ENCODE measurements at regions not wholly inside any gene's neighbourhood (a gene's known extent, or its start where the extent isn't known, plus 50 kb on each side); places are given as distances from the start of the nearest gene placed in this dataset.

DNA sequence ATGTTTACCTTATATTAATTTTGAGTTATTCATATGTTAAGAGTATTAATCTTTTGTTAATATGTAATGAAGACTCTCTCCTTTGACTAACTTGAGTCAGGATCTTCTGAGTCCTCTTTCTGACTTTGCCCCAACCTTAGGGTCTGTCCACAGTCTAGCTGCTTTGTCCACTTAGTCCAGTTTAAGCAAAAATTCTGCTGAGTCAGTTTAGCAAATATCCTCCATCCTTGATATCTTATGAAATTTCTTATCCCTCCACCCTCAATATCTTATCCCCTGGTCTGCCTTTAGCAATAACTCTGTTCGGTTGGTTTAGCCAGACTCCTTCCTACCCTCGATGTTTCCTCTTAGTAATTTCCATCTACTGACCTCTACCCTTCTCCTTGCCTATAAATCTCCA, 91.7 kb downstream of the DIPK2A start:
- Histone ChIP-seq H3K4me3 (ENCODE audit: insufficient read length, low read depth) (no peak overlapping the region), H3K27me3 (ENCODE audit: insufficient read depth, insufficient read length) (no peaks in the 10 kb centered on the region), H3K4me1 (ENCODE audit: insufficient read depth, insufficient read length) (no peaks in the 10 kb centered on the region), H3K9ac (ENCODE audit: insufficient read length, low read depth) (no peak overlapping the region), H3K36me3 (ENCODE audit: insufficient read depth, insufficient read length, low read length) (no peaks in the 10 kb centered on the region), H3K9me3 (ENCODE audit: insufficient read depth, low read length) (no peaks in the 10 kb centered on the region)
- no peak for DNase-seq (ENCODE audit: low read depth, low spot score)
- TF ChIP-seq ZNF274 (IDR thresholded peaks at IDR 0.05; ENCODE audit: low read depth, low read length) (no peak), YY1 (IDR thresholded peaks at IDR 0.05; ENCODE audit: insufficient read depth, insufficient read length) (no peak), SUZ12 (IDR thresholded peaks at IDR 0.05; ENCODE audit: extremely low read depth, insufficient read depth, insufficient read length) (no peak)

DNA sequence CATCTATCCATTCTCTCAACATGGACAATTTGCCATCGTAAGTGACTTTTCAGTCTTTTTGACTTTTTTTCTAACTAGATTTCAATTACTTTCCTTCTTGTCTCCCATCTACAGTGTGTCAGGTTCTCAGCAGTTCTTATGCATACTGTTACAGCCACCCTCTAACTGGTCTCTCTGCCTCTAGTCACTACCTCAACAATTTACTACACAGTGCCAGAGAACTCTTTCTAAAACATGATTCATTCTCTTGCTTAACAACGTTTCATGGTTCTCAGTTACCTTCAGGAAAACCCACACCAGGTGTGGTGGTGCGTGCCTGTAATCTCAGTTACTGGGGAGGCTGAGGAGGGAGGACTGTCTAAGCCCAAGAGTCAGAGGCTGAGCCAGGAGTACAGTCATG, 95.4 kb downstream of the DIPK2A start:
- Histone ChIP-seq H3K4me3 (ENCODE audit: insufficient read length, low read depth) (no peak overlapping the region), H3K9ac (ENCODE audit: insufficient read length, low read depth) (no peak overlapping the region), H3K27me3 (ENCODE audit: insufficient read depth, insufficient read length) (no peaks in the 10 kb centered on the region), H3K4me1 (ENCODE audit: insufficient read depth, insufficient read length) (no peaks in the 10 kb centered on the region), H3K9me3 (ENCODE audit: insufficient read depth, low read length) (peaks cover 15% of the 10 kb centered on the region), H3K36me3 (ENCODE audit: insufficient read depth, insufficient read length, low read length) (no peaks in the 10 kb centered on the region)
- no peak for TF ChIP-seq ZNF274 (IDR thresholded peaks at IDR 0.05; ENCODE audit: low read depth, low read length)
- no peak for TF ChIP-seq SUZ12 (IDR thresholded peaks at IDR 0.05; ENCODE audit: extremely low read depth, insufficient read depth, insufficient read length)
- no peak for TF ChIP-seq YY1 (IDR thresholded peaks at IDR 0.05; ENCODE audit: insufficient read depth, insufficient read length)
- no peak for DNase-seq (ENCODE audit: low read depth, low spot score)

DNA sequence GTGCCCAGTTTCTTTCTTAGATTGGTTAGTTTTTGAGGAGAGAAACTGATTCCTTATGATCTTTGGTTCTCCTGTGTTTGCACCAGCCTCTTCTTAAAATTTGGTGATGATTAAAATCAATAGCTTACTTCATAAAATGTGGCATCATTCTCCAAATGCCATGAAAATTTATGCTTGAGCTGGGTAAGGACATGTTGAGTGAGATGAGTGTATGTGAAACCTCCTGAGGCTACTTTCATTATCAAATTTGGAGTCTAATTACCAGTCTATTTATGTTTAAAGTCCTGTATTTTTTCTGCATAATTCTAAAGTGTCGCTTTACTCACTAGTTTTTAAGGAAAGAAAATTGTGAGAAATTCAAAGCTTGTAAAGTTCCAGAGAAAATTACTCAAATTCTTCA, 102.1 kb downstream of the DIPK2A start:
- H3K27me3 ChIP-seq (ENCODE audit: insufficient read depth, insufficient read length) = no peaks in the 10 kb centered on the region
- peaks cover 24% of the 10 kb centered on the region for H3K9me3 ChIP-seq (ENCODE audit: insufficient read depth, low read length)
- H3K36me3 ChIP-seq (ENCODE audit: insufficient read depth, insufficient read length, low read length) = no peaks in the 10 kb centered on the region
- no peaks in the 10 kb centered on the region for H3K4me1 ChIP-seq (ENCODE audit: insufficient read depth, insufficient read length)
- no peak for DNase-seq (ENCODE audit: low read depth, low spot score)
- no peak overlapping the region for H3K4me3 ChIP-seq (ENCODE audit: insufficient read length, low read depth)
- TF ChIP-seq SUZ12 (IDR thresholded peaks at IDR 0.05; ENCODE audit: extremely low read depth, insufficient read depth, insufficient read length) (no peak), YY1 (IDR thresholded peaks at IDR 0.05; ENCODE audit: insufficient read depth, insufficient read length) (no peak), ZNF274 (IDR thresholded peaks at IDR 0.05; ENCODE audit: low read depth, low read length) (no peak)
- no peak overlapping the region for H3K9ac ChIP-seq (ENCODE audit: insufficient read length, low read depth)

DNA sequence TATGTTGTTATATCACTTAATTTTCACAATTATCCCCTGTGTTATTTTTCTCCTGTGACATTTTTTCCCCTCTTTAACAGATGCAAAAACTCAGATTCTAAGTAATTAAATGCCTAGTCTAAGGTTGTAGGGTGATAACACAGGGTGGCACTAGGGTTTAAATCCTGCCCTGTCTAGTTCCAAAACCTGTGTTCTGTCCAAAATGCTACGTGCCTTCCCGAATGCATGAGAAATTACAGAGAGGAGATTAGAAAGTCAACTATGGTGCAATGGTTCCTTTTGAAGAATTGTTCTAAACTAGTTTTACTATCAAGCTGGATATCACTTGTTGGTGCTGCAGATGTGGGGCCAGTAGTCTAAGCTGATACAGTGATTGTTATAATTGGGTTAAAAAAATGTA, 108.0 kb downstream of the DIPK2A start:
- no peak for DNase-seq (ENCODE audit: low read depth, low spot score)
- H3K4me3 ChIP-seq (ENCODE audit: insufficient read length, low read depth) = no peak overlapping the region
- no peaks in the 10 kb centered on the region for H3K4me1 ChIP-seq (ENCODE audit: insufficient read depth, insufficient read length)
- H3K9me3 ChIP-seq (ENCODE audit: insufficient read depth, low read length) = no peaks in the 10 kb centered on the region
- H3K36me3 ChIP-seq (ENCODE audit: insufficient read depth, insufficient read length, low read length) = no peaks in the 10 kb centered on the region
- TF ChIP-seq SUZ12 (IDR thresholded peaks at IDR 0.05; ENCODE audit: extremely low read depth, insufficient read depth, insufficient read length) (no peak), ZNF274 (IDR thresholded peaks at IDR 0.05; ENCODE audit: low read depth, low read length) (no peak), YY1 (IDR thresholded peaks at IDR 0.05; ENCODE audit: insufficient read depth, insufficient read length) (no peak)
- no peak overlapping the region for H3K9ac ChIP-seq (ENCODE audit: insufficient read length, low read depth)
- no peaks in the 10 kb centered on the region for H3K27me3 ChIP-seq (ENCODE audit: insufficient read depth, insufficient read length)

DNA sequence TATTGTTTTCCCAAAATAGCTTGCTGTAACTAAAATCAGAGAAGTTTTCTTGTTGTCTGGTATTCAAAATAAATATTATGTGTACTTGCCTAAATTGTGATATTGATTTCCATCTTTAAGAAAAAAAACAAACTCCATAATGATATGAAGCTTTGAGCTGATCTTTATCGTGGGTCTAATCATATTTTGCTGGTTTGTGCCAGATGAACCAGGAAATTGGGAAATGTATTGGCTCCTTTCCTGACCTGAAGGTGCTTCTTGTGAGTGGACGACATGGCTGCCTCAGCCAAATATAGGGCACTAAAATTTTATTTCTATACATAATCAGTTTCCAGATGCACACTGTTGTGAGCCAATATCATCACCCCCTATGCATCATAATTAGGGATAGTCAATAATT, 113.3 kb downstream of the DIPK2A start:
- DNase-seq (ENCODE audit: low read depth, low spot score) = no peak
- TF ChIP-seq ZNF274 (IDR thresholded peaks at IDR 0.05; ENCODE audit: low read depth, low read length) = no peak
- TF ChIP-seq YY1 (IDR thresholded peaks at IDR 0.05; ENCODE audit: insufficient read depth, insufficient read length) = no peak
- TF ChIP-seq SUZ12 (IDR thresholded peaks at IDR 0.05; ENCODE audit: extremely low read depth, insufficient read depth, insufficient read length) = no peak
- H3K36me3 ChIP-seq (ENCODE audit: insufficient read depth, insufficient read length, low read length) = no peaks in the 10 kb centered on the region
- no peak overlapping the region for H3K9ac ChIP-seq (ENCODE audit: insufficient read length, low read depth)
- H3K4me3 ChIP-seq (ENCODE audit: insufficient read length, low read depth) = no peak overlapping the region
- no peaks in the 10 kb centered on the region for H3K4me1 ChIP-seq (ENCODE audit: insufficient read depth, insufficient read length)
- no peaks in the 10 kb centered on the region for H3K9me3 ChIP-seq (ENCODE audit: insufficient read depth, low read length)
- no peaks in the 10 kb centered on the region for H3K27me3 ChIP-seq (ENCODE audit: insufficient read depth, insufficient read length)

DNA sequence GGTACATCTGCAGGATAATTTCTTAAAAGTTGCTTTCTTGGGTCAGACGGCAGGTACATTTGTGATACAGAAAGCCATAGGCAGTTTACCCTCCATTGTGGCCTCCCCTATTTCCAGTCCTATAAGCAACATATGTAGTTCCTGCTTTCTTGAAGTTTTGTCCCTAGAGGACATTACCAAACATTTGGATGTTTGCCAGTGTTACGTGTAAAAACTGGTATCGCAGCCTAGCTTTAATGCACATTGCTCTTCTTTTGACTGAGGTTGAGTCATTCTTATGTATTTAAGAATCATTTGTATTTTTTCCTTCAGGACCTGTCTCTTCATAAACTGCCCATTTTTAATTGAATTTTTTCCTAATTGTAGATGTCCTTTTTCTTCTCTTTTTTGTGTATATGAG, 114.3 kb downstream of the DIPK2A start:
- H3K9me3 ChIP-seq (ENCODE audit: insufficient read depth, low read length) = no peaks in the 10 kb centered on the region
- no peak overlapping the region for H3K9ac ChIP-seq (ENCODE audit: insufficient read length, low read depth)
- H3K36me3 ChIP-seq (ENCODE audit: insufficient read depth, insufficient read length, low read length) = no peaks in the 10 kb centered on the region
- no peaks in the 10 kb centered on the region for H3K27me3 ChIP-seq (ENCODE audit: insufficient read depth, insufficient read length)
- TF ChIP-seq SUZ12 (IDR thresholded peaks at IDR 0.05; ENCODE audit: extremely low read depth, insufficient read depth, insufficient read length) = no peak
- TF ChIP-seq ZNF274 (IDR thresholded peaks at IDR 0.05; ENCODE audit: low read depth, low read length) = no peak
- no peak for TF ChIP-seq YY1 (IDR thresholded peaks at IDR 0.05; ENCODE audit: insufficient read depth, insufficient read length)
- H3K4me3 ChIP-seq (ENCODE audit: insufficient read length, low read depth) = no peak overlapping the region
- DNase-seq (ENCODE audit: low read depth, low spot score) = no peak
- H3K4me1 ChIP-seq (ENCODE audit: insufficient read depth, insufficient read length) = no peaks in the 10 kb centered on the region

DNA sequence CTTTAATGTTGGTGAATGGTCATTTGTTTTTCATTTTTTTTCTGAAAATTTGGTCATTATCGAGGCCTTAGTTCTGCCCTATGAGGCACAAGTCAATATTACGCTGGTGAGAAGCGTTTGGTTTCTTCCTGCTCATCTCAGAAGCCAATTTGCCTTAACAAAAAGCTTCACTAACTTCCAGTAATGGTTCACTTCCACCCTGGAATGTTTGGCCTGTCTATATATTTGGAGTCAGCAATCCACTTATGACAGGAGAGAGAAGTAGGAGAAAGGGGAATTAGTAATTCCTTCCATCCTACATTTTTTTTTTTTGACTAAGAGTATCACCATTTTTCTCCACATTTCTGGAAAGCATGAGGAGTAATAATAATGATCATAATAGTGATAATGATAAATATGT, 124.4 kb downstream of the DIPK2A start:
- Histone ChIP-seq H3K9ac (ENCODE audit: insufficient read length, low read depth) (no peak overlapping the region), H3K4me1 (ENCODE audit: insufficient read depth, insufficient read length) (no peaks in the 10 kb centered on the region), H3K9me3 (ENCODE audit: insufficient read depth, low read length) (peaks cover 18% of the 10 kb centered on the region; the same call in 1 of the 2 replicates), H3K4me3 (ENCODE audit: insufficient read length, low read depth) (no peak overlapping the region), H3K27me3 (ENCODE audit: insufficient read depth, insufficient read length) (no peaks in the 10 kb centered on the region), H3K36me3 (ENCODE audit: insufficient read depth, insufficient read length, low read length) (no peaks in the 10 kb centered on the region)
- no peak for TF ChIP-seq SUZ12 (IDR thresholded peaks at IDR 0.05; ENCODE audit: extremely low read depth, insufficient read depth, insufficient read length)
- no peak for TF ChIP-seq YY1 (IDR thresholded peaks at IDR 0.05; ENCODE audit: insufficient read depth, insufficient read length)
- no peak for TF ChIP-seq ZNF274 (IDR thresholded peaks at IDR 0.05; ENCODE audit: low read depth, low read length)
- no peak for DNase-seq (ENCODE audit: low read depth, low spot score)

DNA sequence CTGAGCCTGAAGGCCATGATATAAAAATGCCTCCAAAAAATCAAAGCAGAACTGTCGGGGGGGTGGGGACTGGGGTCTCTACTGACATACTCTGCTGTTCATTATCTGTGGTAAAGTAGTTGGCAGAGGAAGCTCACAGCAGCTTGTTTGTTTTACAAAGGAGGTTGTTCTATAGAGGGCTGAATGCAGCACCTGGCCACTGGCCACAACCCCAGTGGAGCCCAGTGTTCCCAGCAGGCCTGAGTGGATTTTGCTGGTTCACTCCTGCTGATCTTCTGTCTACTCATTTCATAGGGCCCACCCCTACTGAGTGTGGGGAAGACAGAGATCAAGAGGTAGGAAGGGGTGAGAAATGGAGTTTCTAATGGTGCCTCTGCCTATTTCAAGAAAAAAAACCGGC, 125.5 kb downstream of the DIPK2A start:
- H3K27me3 ChIP-seq (ENCODE audit: insufficient read depth, insufficient read length) = no peaks in the 10 kb centered on the region
- DNase-seq (ENCODE audit: low read depth, low spot score) = no peak
- peaks cover 18% of the 10 kb centered on the region; the same call in 1 of the 2 replicates for H3K9me3 ChIP-seq (ENCODE audit: insufficient read depth, low read length)
- H3K4me1 ChIP-seq (ENCODE audit: insufficient read depth, insufficient read length) = no peaks in the 10 kb centered on the region
- no peak overlapping the region for H3K9ac ChIP-seq (ENCODE audit: insufficient read length, low read depth)
- no peak overlapping the region for H3K4me3 ChIP-seq (ENCODE audit: insufficient read length, low read depth)
- H3K36me3 ChIP-seq (ENCODE audit: insufficient read depth, insufficient read length, low read length) = no peaks in the 10 kb centered on the region
- TF ChIP-seq SUZ12 (IDR thresholded peaks at IDR 0.05; ENCODE audit: extremely low read depth, insufficient read depth, insufficient read length) (no peak), YY1 (IDR thresholded peaks at IDR 0.05; ENCODE audit: insufficient read depth, insufficient read length) (no peak), ZNF274 (IDR thresholded peaks at IDR 0.05; ENCODE audit: low read depth, low read length) (no peak)

Data from NT2/D1 (cell line).